HCT116 (cell line): ENCODE measurements at regions not wholly inside any gene's neighbourhood (a gene's known extent, or its start where the extent isn't known, plus 50 kb on each side); places are given as distances from the start of the nearest gene placed in this dataset.

Experiments used
- ATAC-seq: fragments of 200-7000 bp; cut with Tn5 transposase; 2 replicates; pipeline ENCODE4 v1.9.1; 2020; ENCODE audit warnings: mild to moderate bottlenecking, moderate library complexity
- BruUV-seq: library from RNA; stranded (reverse); fragments of 400-500 nt; replicated peaks from 2 replicates; lab custom pipeline; 2021; lab: Mats Ljungman, UMichigan
- CTCF ChIA-PET: fragments of 300-600 bp; sonication (Branson Sonifier 250); formaldehyde crosslinking; loops from one replicate; lab custom pipeline; 2021; ENCODE audit warnings: antibody characterized with exemption; lab: Charles Lee
- POLR2A ChIA-PET: fragments of 300-600, 350-600 bp; sonication (Branson Sonifier 250); formaldehyde crosslinking; loops from one replicate; lab custom pipeline; 2021; ENCODE audit warnings: antibody characterized with exemption; lab: Charles Lee
- RAD21 ChIA-PET, 2 experiments: fragments of 300-600 bp; sonication (Branson Sonifier 250); formaldehyde crosslinking; loops; one replicate each; lab custom pipeline; 2023; ENCODE audit warnings: low total read pairs in 2 of 2; ENCODE audit not compliant: uncharacterized antibody in 2 of 2, unreplicated experiment in 2 of 2, low non-redundant PET in 1 of 2; lab: Charles Lee
- DNase-seq: peaks from one replicate; pipeline ENCODE4 v3.0.0-alpha.2; 2010; ENCODE audit warnings: low read depth, low spot score
- H2AFZ ChIP-seq: fragments of 200-600 bp; shearing (Covaris generic), sonication (generic); 2 replicates; pipeline ENCODE4 v1.6.1; 2017; ENCODE audit warnings: low read depth, mixed run types, mixed read lengths, antibody characterized with exemption, low read length; ENCODE audit not compliant: poor library complexity, severe bottlenecking
- H3K27ac ChIP-seq: 2 replicates; pipeline ENCODE4 v1.5.1; 2012; ENCODE audit warnings: low read depth, low read length
- H3K27me3 ChIP-seq: fragments of 200-600 bp; sonication (generic); 2 replicates; pipeline ENCODE4 v1.6.1; 2016; ENCODE audit warnings: mixed run types, low read length, mixed read lengths; ENCODE audit not compliant: insufficient read depth
- H3K36me3 ChIP-seq, 2 experiments: fragments of 200-500 bp in 1 of 2; fragments of 200-600 bp in 1 of 2; sonication (Bioruptor generic) in 1 of 2; sonication (generic) in 1 of 2; 2 replicates each; pipeline versions ENCODE4 v1.5.1 to v1.6.1; 2014 to 2016; ENCODE audit warnings: low read length in 2 of 2, inconsistent platforms in 1 of 2, mixed read lengths in 1 of 2, mixed run types in 1 of 2; ENCODE audit not compliant: insufficient read depth in 2 of 2, control insufficient read depth in 1 of 2
- H3K4me1 ChIP-seq, 2 experiments: fragments of 200-600 bp in 1 of 2; sonication (generic) in 1 of 2; 2 replicates each; pipeline versions ENCODE4 v1.5.1 to v1.6.1; 2012 to 2017; ENCODE audit warnings: low read length in 2 of 2, inconsistent platforms in 1 of 2, mild to moderate bottlenecking in 1 of 2, mixed read lengths in 1 of 2, mixed run types in 1 of 2, moderate library complexity in 1 of 2; ENCODE audit not compliant: insufficient read depth in 2 of 2, control insufficient read depth in 1 of 2
- H3K4me2 ChIP-seq: fragments of 200-600 bp; sonication (generic); 2 replicates; pipeline ENCODE4 v1.6.1; 2017; ENCODE audit warnings: mixed run types, low read length, mixed read lengths
- H3K4me3 ChIP-seq, 2 experiments: fragments of 200-600 bp in 1 of 2; sonication (generic) in 1 of 2; replicated peaks in 1 of 2; 2 replicates each; pipeline ENCODE4 v1.5.1; 2011 to 2016; ENCODE audit warnings: low read length in 2 of 2, control low read depth in 1 of 2, low read depth in 1 of 2, mild to moderate bottlenecking in 1 of 2, mixed read lengths in 1 of 2, mixed run types in 1 of 2
- H3K79me2 ChIP-seq: fragments of 200-600 bp; sonication (generic); 2 replicates; pipeline ENCODE4 v1.6.1; 2017; ENCODE audit warnings: mild to moderate bottlenecking, mixed run types, low read length, moderate library complexity, mixed read lengths; ENCODE audit not compliant: insufficient read depth
- H3K9ac ChIP-seq: fragments of 200-600 bp; sonication (generic); 2 replicates; pipeline ENCODE4 v1.6.1; 2016; ENCODE audit warnings: low read length, mixed read lengths
- H3K9me2 ChIP-seq: fragments of 200-600 bp; sonication (generic), shearing (Covaris generic); 2 replicates; pipeline ENCODE4 v1.6.1; 2017; ENCODE audit warnings: mixed run types, mild to moderate bottlenecking, moderate library complexity; ENCODE audit not compliant: insufficient read depth
- H3K9me3 ChIP-seq, 2 experiments: fragments of 200-500 bp in 1 of 2; fragments of 200-600 bp in 1 of 2; sonication (Bioruptor generic) in 1 of 2; sonication (generic) in 1 of 2; 2 replicates each; pipeline ENCODE4 v1.6.1; 2014 to 2017; ENCODE audit warnings: low read length in 2 of 2, mixed read lengths in 2 of 2, inconsistent platforms in 1 of 2, low read depth in 1 of 2, mild to moderate bottlenecking in 1 of 2, mixed run types in 1 of 2, moderate library complexity in 1 of 2; ENCODE audit not compliant: control insufficient read depth in 1 of 2, insufficient read depth in 1 of 2
- H4K20me1 ChIP-seq: fragments of 200-600 bp; sonication (generic), shearing (Covaris generic); 2 replicates; pipeline ENCODE4 v1.6.1; 2017; ENCODE audit warnings: mixed run types, mild to moderate bottlenecking, moderate library complexity; ENCODE audit not compliant: insufficient read depth
- ATF3 ChIP-seq: IDR thresholded peaks from 2 replicates; pipeline ENCODE4 v1.6.1; 2012
- CBX3 ChIP-seq: IDR thresholded peaks from 2 replicates; pipeline ENCODE4 v1.6.1; 2012; ENCODE audit warnings: low read depth
- CEBPB ChIP-seq: IDR thresholded peaks from 2 replicates; pipeline ENCODE4 v1.6.1; 2012; ENCODE audit warnings: low read depth
- EGR1 ChIP-seq: IDR thresholded peaks from 2 replicates; pipeline ENCODE4 v1.6.1; 2012; ENCODE audit warnings: low read depth
- ELF1 ChIP-seq: IDR thresholded peaks from 2 replicates; pipeline ENCODE4 v1.6.1; 2012; ENCODE audit warnings: low read depth, borderline replicate concordance
- EZH2 ChIP-seq: fragments of 200-600 bp; sonication (generic); IDR thresholded peaks from 2 replicates; pipeline ENCODE4 v1.6.1; 2017; ENCODE audit warnings: antibody characterized with exemption, mixed run types
- EZH2phosphoT487 ChIP-seq: fragments of 200-600 bp; IDR thresholded peaks from 2 replicates; pipeline ENCODE4 v1.6.1; 2018; ENCODE audit warnings: antibody characterized with exemption, borderline replicate concordance
- FOSL1 ChIP-seq: IDR thresholded peaks from 2 replicates; pipeline ENCODE4 v1.6.1; 2012; ENCODE audit warnings: low read depth
- JUND ChIP-seq: IDR thresholded peaks from 2 replicates; pipeline ENCODE4 v1.6.1; 2012
- POLR2AphosphoS5 ChIP-seq: IDR thresholded peaks from 2 replicates; pipeline ENCODE4 v1.6.1; 2011; ENCODE audit warnings: mild to moderate bottlenecking, low read depth, low read length, moderate library complexity
- RAD21 ChIP-seq: IDR thresholded peaks from 2 replicates; pipeline ENCODE4 v1.6.1; 2012; ENCODE audit warnings: low read depth, mild to moderate bottlenecking
- REST ChIP-seq: IDR thresholded peaks from 2 replicates; pipeline ENCODE4 v1.6.1; 2012; ENCODE audit warnings: low read depth
- SRF ChIP-seq: IDR thresholded peaks from 2 replicates; pipeline ENCODE4 v1.6.1; 2012; ENCODE audit warnings: low read depth
- TCF7L2 ChIP-seq: IDR thresholded peaks from 2 replicates; pipeline ENCODE4 v1.7.0; 2011; ENCODE audit warnings: borderline replicate concordance, inconsistent platforms; ENCODE audit not compliant: insufficient read depth, insufficient read length; ENCODE audit errors: extremely low read depth
- YY1 ChIP-seq: IDR thresholded peaks from 2 replicates; pipeline ENCODE4 v1.6.1; 2011; ENCODE audit warnings: low read length, low read depth, moderate library complexity, mild to moderate bottlenecking; ENCODE audit not compliant: insufficient replicate concordance; ENCODE audit errors: extremely low read depth
- ZBTB33 ChIP-seq: IDR thresholded peaks from 2 replicates; pipeline ENCODE4 v1.6.1; 2011; ENCODE audit warnings: mild to moderate bottlenecking, low read length, moderate library complexity; ENCODE audit not compliant: insufficient replicate concordance; ENCODE audit errors: extremely low read depth
- ZFX ChIP-seq: fragments of 450-650 bp; IDR thresholded peaks from 2 replicates; pipeline ENCODE4 v1.6.1; 2017
- ZNF274 ChIP-seq: fragments of 200-500 bp; sonication (Bioruptor generic); IDR thresholded peaks from 2 replicates; pipeline ENCODE4 v1.6.1; 2014; ENCODE audit warnings: mild to moderate bottlenecking, low read depth, low read length, inconsistent platforms
- intact Hi-C: fragments of 100-400 bp; cut with micrococcal nuclease; formaldehyde crosslinking; loops from 2 replicates; pipeline ENCODE4 v1.10.0; 2022

- Histone ChIP-seq H3K9me3 (no peaks in the 10 kb centered on the region), H3K4me3 (no peak overlapping the region), H3K36me3 (no peaks in the 10 kb centered on the region), H3K9ac (no peak overlapping the region), H3K4me2 (no peak overlapping the region), H3K4me1 (no peaks in the 10 kb centered on the region), H3K27me3 (peaks cover 9% of the 10 kb centered on the region), H4K20me1 (no peaks in the 10 kb centered on the region), H3K9me2 (no peaks in the 10 kb centered on the region), H2AFZ (no peak overlapping the region), H3K27ac (no peak overlapping the region), H3K79me2 (no peaks in the 10 kb centered on the region)
- TF ChIP-seq ATF3 (no peak), ZFX (no peak), ZNF274 (no peak), CBX3 (no peak), EGR1 (no peak), RAD21 (no peak), EZH2phosphoT487 (no peak), ELF1 (no peak), EZH2 (no peak), JUND (no peak), FOSL1 (no peak), CEBPB (no peak), REST (no peak), YY1 (no peak), POLR2AphosphoS5 (no peak), ZBTB33 (no peak), SRF (no peak), TCF7L2 (no peak)
- CTCF ChIA-PET = no interaction called here
- RAD21 ChIA-PET = no interaction called here
- intact Hi-C loops = no loop called here
- BruUV-seq = no TSS peak
- ATAC-seq = no peak
- no peak for DNase-seq
- POLR2A ChIA-PET = no interaction called here
Observed at GRCh38 chr10:26368463-26368862, 69.7 kb upstream of the APBB1IP start.
